ENCODE measurements at regions not wholly inside any gene's neighbourhood (a gene's known extent, or its start where the extent isn't known, plus 50 kb on each side); places are given as distances from the start of the nearest gene placed in this dataset.

GRCh38 chr12:27382924-27383323 lies 50.3 kb downstream of the BMAL2 start:
- no peak for DNase-seq (ENCODE audit: low read depth in 2 of 2)

- DNase-seq (ENCODE audit: low read depth in 2 of 2): peak; percentile 20 to 36
Measured at GRCh38 chr12:27383429-27384260, 51.0 kb downstream of the BMAL2 start.

- DNase-seq (ENCODE audit: low read depth in 2 of 2): no peak
Measured at GRCh38 chr12:27384261-27384590, 51.6 kb downstream of the BMAL2 start.

GRCh38 chr12:27385766-27386564 lies 53.3 kb downstream of the BMAL2 start:
- DNase-seq (ENCODE audit: low read depth in 2 of 2): no peak

GRCh38 chr12:27387473-27387872 lies 54.8 kb downstream of the BMAL2 start:
- DNase-seq (ENCODE audit: low read depth in 2 of 2): no peak

- DNase-seq (ENCODE audit: low read depth in 2 of 2): no peak
Measured at GRCh38 chr12:27388650-27389049, 56.0 kb downstream of the BMAL2 start.

GRCh38 chr12:27394676-27395075 lies 51.9 kb upstream of the SMCO2 start:
- DNase-seq (ENCODE audit: low read depth in 2 of 2): no peak

GRCh38 chr12:27396216-27396815 lies 50.2 kb upstream of the SMCO2 start:
- DNase-seq (ENCODE audit: low read depth in 2 of 2): no peak

Data from stimulated activated CD8-positive, alpha-beta memory T cell treated with anti-CD3 and anti-CD28 coated beads, Interleukin-7, amount 100 ng/mL, for 4 hours (primary cell).